NCI-H2081 treated with DMSO at 0.1 percent for 48 hours (cell line): ENCODE measurements at regions not wholly inside any gene's neighbourhood (a gene's known extent, or its start where the extent isn't known, plus 50 kb on each side); places are given as distances from the start of the nearest gene placed in this dataset.

Source experiments
- DNase-seq: peaks from one replicate; lab custom pipeline; 2025; lab: John Stamatoyannopoulos, UW

DNA sequence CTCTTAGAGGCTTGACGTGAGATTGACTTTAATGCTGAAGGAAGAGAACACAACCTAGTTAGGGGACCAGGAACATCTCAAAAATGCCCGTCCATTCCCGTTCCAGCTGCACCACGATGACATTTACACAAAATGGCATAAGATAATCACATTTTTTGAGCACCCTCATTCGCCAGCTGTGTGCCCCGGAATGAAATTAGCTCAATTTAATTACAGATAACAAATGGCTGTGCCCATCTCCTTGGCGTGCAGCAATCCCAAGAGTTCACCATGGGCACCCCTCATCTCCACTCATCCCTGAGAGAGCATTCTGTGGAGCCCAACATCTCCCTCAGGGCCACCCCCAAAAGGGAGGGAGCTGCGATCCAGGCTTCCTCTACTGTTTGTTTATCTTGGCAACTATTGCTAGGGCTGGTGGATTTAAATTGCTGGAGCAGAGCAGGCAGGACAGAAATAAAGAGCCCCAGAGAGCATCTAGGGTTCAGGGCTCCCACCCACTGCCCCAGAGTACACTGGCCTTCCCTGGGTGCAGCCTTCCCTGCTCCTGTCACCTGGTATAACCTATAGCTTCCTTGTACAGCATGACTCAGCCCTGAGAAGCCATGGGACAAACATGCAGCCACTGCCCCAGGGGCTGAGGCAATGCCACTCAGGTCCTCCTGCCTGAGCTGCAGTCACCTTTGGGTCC, 263.5 kb downstream of the ZEB1 start:
- DNase-seq: no peak

DNA sequence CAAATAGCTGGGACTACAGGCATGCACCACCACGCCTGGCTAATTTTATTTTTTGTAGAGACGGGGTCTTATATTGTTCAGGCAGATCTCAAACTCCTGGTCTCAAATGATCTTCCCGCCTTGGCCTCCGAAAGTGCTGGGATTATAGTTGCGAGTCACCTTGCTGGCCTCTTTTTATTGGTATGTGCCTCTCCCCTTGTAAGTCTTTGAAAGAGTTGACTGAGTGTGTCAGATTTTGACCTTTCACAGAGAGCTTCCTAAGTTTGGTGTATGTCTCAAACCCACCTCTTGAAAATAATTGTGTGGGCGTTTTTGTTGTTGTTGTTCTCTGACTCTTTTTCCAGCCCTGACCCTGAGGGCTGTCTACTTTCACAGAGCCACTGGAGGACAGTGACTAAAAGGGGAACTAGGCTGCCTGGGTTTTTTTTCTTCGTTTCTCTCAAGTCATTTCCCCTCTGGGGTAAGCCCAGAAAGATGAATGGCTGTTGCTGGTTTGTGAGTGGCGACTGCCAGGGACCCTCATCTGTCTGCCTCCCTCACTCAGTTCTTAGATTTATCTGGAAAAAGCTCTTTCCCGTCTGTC, 262.8 kb downstream of the ZEB1 start:
- DNase-seq: no peak

DNA sequence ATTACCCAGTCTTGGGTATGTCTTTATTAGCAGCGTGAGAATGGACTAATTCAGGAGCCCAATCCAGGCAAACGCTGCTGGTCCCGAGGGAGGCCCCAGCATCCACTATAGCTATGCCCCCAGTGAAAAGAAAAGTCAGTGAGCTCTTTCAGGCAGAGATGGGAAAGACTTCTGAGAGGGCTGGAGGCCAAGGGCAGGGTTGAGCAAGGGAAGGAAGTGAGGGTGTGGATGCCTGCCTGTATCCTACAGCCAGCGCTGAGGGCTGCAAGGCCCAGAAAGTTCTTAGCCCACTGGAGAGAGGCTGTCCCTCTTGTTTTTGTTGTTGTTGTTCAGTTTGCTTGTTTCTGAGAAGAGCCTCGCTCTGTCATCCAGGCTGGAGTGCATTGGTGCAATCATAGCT, 261.6 kb downstream of the ZEB1 start:
- DNase-seq: no peak
